Mesodermal cell (in vitro differentiated cells): ENCODE measurements at regions not wholly inside any gene's neighbourhood (a gene's known extent, or its start where the extent isn't known, plus 50 kb on each side); places are given as distances from the start of the nearest gene placed in this dataset.

Experiments
- H3K27ac ChIP-seq: 2 replicates; pipeline ENCODE4 v1.7.0; 2013; ENCODE audit warnings: mild to moderate bottlenecking, low read depth, low read length, moderate library complexity; ENCODE audit not compliant: severe bottlenecking
- H3K36me3 ChIP-seq: 2 replicates; pipeline ENCODE4 v1.7.1; 2013; ENCODE audit warnings: mild to moderate bottlenecking, low read length, moderate library complexity; ENCODE audit not compliant: control insufficient read depth, insufficient read depth
- H3K4me1 ChIP-seq: one replicate; pipeline ENCODE4 v1.7.1; 2013; ENCODE audit warnings: mild to moderate bottlenecking, low read length; ENCODE audit not compliant: insufficient read depth, control insufficient read depth, poor library complexity, severe bottlenecking
- H3K4me3 ChIP-seq: 2 replicates; pipeline ENCODE4 v1.7.0; 2013; ENCODE audit warnings: low read length, control low read depth, mild to moderate bottlenecking; ENCODE audit not compliant: insufficient read depth, poor library complexity, severe bottlenecking; ENCODE audit errors: extremely low read depth
- H3K9me3 ChIP-seq: 2 replicates; pipeline ENCODE4 v1.7.1; 2013; ENCODE audit warnings: mild to moderate bottlenecking, low read length, moderate library complexity; ENCODE audit not compliant: control insufficient read depth
- WGBS, 2 experiments: methylation state at CpG; one replicate each; pipeline ENCODE4 v1.1.5; 2013; ENCODE audit warnings: missing lambda C conversion rate in 2 of 2; ENCODE audit not compliant: insufficient coverage in 2 of 2; 5-methylcytosine and 5-hydroxymethylcytosine counted together

- H3K9me3 ChIP-seq, result no peaks in the 10 kb centered on the region
- no peak overlapping the region for H3K27ac ChIP-seq
- H3K4me3 ChIP-seq, result no peak overlapping the region
- WGBS, 2 experiments, result 80 to 82% methylated on average over 8 to 11 of the region's 12 CpGs
- H3K4me1 ChIP-seq, result peaks cover 8% of the 10 kb centered on the region
- no peaks in the 10 kb centered on the region for H3K36me3 ChIP-seq
Observed at GRCh38 chr12:4015225-4016091, 142.3 kb upstream of the PARP11 start.

GRCh38 chr12:4014858-4015224, 141.6 kb upstream of the PARP11 start:
- Histone ChIP-seq H3K27ac (no peak overlapping the region), H3K4me3 (no peak overlapping the region), H3K36me3 (no peaks in the 10 kb centered on the region), H3K4me1 (peaks cover 8% of the 10 kb centered on the region), H3K9me3 (no peaks in the 10 kb centered on the region)
- 69 to 80% methylated on average over 5 of the region's 6 CpGs for WGBS, 2 experiments

GRCh38 chr12:4014444-4014843, 141.2 kb upstream of the PARP11 start:
- Histone ChIP-seq H3K4me3 (no peak overlapping the region), H3K9me3 (no peaks in the 10 kb centered on the region), H3K36me3 (no peaks in the 10 kb centered on the region), H3K4me1 (peaks cover 8% of the 10 kb centered on the region), H3K27ac (no peak overlapping the region)
- WGBS, 2 experiments, result no CpG with 5 or more reads among the region's 2 CpGs

GRCh38 chr12:4012977-4013968, 140.1 kb upstream of the PARP11 start:
- Histone ChIP-seq H3K4me3 (no peak overlapping the region), H3K27ac (no peak overlapping the region), H3K4me1 (peaks cover 8% of the 10 kb centered on the region), H3K9me3 (no peaks in the 10 kb centered on the region), H3K36me3 (no peaks in the 10 kb centered on the region)
- 83 to 100% methylated on average over 1 to 3 of the region's 5 CpGs for WGBS, 2 experiments

- no peak overlapping the region for H3K27ac ChIP-seq
Observed at GRCh38 chr12:4012073-4012472, 138.9 kb upstream of the PARP11 start.

GRCh38 chr12:4011597-4011996, 138.4 kb upstream of the PARP11 start:
- WGBS, 2 experiments, result 83 to 93% methylated on average over 4 to 5 of the region's 5 CpGs
- H3K9me3 ChIP-seq, result no peaks in the 10 kb centered on the region
- no peak overlapping the region for H3K4me3 ChIP-seq
- H3K27ac ChIP-seq, result no peak overlapping the region
- peaks cover 8% of the 10 kb centered on the region for H3K4me1 ChIP-seq
- H3K36me3 ChIP-seq, result no peaks in the 10 kb centered on the region

More at GRCh38 chr12:4012073-4012472, 138.9 kb upstream of the PARP11 start:
- Histone ChIP-seq H3K4me1 (peaks cover 8% of the 10 kb centered on the region), H3K4me3 (no peak overlapping the region), H3K36me3 (no peaks in the 10 kb centered on the region), H3K9me3 (no peaks in the 10 kb centered on the region)

GRCh38 chr12:4009979-4010704, 136.9 kb upstream of the PARP11 start:
- WGBS, 2 experiments, result 100% methylated on average over 5 to 6 of the region's 8 CpGs
- H3K4me3 ChIP-seq, result no peak overlapping the region
- peaks cover 5% of the 10 kb centered on the region for H3K4me1 ChIP-seq
- H3K9me3 ChIP-seq, result no peaks in the 10 kb centered on the region
- no peak overlapping the region for H3K27ac ChIP-seq
- H3K36me3 ChIP-seq, result no peaks in the 10 kb centered on the region

GRCh38 chr12:4006743-4007142, 133.5 kb upstream of the PARP11 start:
- 89 to 100% methylated on average over 3 of the region's 4 CpGs for WGBS, 2 experiments
- Histone ChIP-seq H3K27ac (no peak overlapping the region), H3K4me1 (no peaks in the 10 kb centered on the region), H3K36me3 (no peaks in the 10 kb centered on the region), H3K9me3 (no peaks in the 10 kb centered on the region), H3K4me3 (no peak overlapping the region)

- H3K27ac ChIP-seq, result no peak overlapping the region
- no peaks in the 10 kb centered on the region for H3K36me3 ChIP-seq
- H3K9me3 ChIP-seq, result no peaks in the 10 kb centered on the region
- no peak overlapping the region for H3K4me3 ChIP-seq
- WGBS, 2 experiments, result 92 to 96% methylated on average over 8 to 12 of the region's 15 CpGs
- H3K4me1 ChIP-seq, result no peaks in the 10 kb centered on the region
Observed at GRCh38 chr12:4005851-4006430, 132.7 kb upstream of the PARP11 start.

- peaks cover 9% of the 10 kb centered on the region for H3K4me1 ChIP-seq
- H3K4me3 ChIP-seq, result no peak overlapping the region
- no peaks in the 10 kb centered on the region for H3K36me3 ChIP-seq
- no peak overlapping the region for H3K27ac ChIP-seq
- no peaks in the 10 kb centered on the region for H3K9me3 ChIP-seq
- 89 to 100% methylated on average over 3 to 4 of the region's 4 CpGs for WGBS, 2 experiments
Observed at GRCh38 chr12:4003576-4003975, 130.4 kb upstream of the PARP11 start.
